ENCODE measurements at regions not wholly inside any gene's neighbourhood (a gene's known extent, or its start where the extent isn't known, plus 50 kb on each side); places are given as distances from the start of the nearest gene placed in this dataset.

GRCh38 chr6:79781916-79782315, 150.8 kb downstream of the SH3BGRL2 start:
- Histone ChIP-seq H3K4me3 (no peak overlapping the region), H3K4me1 (peaks cover 4% of the 10 kb centered on the region), H3K27me3 (ENCODE audit: low read depth) (no peaks in the 10 kb centered on the region), H3K9me3 (no peaks in the 10 kb centered on the region), H3K36me3 (no peaks in the 10 kb centered on the region), H3K27ac (no peak overlapping the region)
- ATAC-seq (no peak), DNase-seq (no peak)
- TF ChIP-seq CTCF (IDR thresholded peaks at IDR 0.05), result no peak
- intact Hi-C loops (cut with DNase I), result no loop called here

- intact Hi-C loops (cut with DNase I), result no loop called here
- H3K27ac ChIP-seq, result no peak overlapping the region
- H3K9me3 ChIP-seq, result no peaks in the 10 kb centered on the region
- TF ChIP-seq CTCF (IDR thresholded peaks at IDR 0.05), result no peak
- no peaks in the 10 kb centered on the region for H3K36me3 ChIP-seq
- no peak overlapping the region for H3K4me3 ChIP-seq
- DNase-seq (no peak), ATAC-seq (no peak)
- H3K27me3 ChIP-seq (ENCODE audit: low read depth), result no peaks in the 10 kb centered on the region
- peaks cover 4% of the 10 kb centered on the region for H3K4me1 ChIP-seq
Observed at GRCh38 chr6:79780881-79781280, 149.8 kb downstream of the SH3BGRL2 start.

GRCh38 chr6:79778816-79779215, 147.7 kb downstream of the SH3BGRL2 start:
- no peak for ATAC-seq
- Histone ChIP-seq H3K4me1 (peaks cover 4% of the 10 kb centered on the region), H3K36me3 (no peaks in the 10 kb centered on the region), H3K4me3 (no peak overlapping the region), H3K27me3 (ENCODE audit: low read depth) (no peaks in the 10 kb centered on the region), H3K9me3 (no peaks in the 10 kb centered on the region), H3K27ac (no peak overlapping the region)
- no peak for TF ChIP-seq CTCF (IDR thresholded peaks at IDR 0.05)
- no peak for DNase-seq
- intact Hi-C loops (cut with DNase I), result no loop called here

- H3K36me3 ChIP-seq, result no peaks in the 10 kb centered on the region
- intact Hi-C loops (cut with DNase I), result no loop called here
- no peaks in the 10 kb centered on the region for H3K27me3 ChIP-seq (ENCODE audit: low read depth)
- H3K9me3 ChIP-seq, result no peaks in the 10 kb centered on the region
- DNase-seq (peak; percentile 85), ATAC-seq (peak; percentile 93 to 96)
- H3K4me3 ChIP-seq, result peak overlapping the region; percentile 37
- peaks cover 4% of the 10 kb centered on the region for H3K4me1 ChIP-seq
- H3K27ac ChIP-seq, result no peak overlapping the region
- peak; percentile 99 for TF ChIP-seq CTCF (IDR thresholded peaks at IDR 0.05)
Observed at GRCh38 chr6:79777713-79778579, 146.8 kb downstream of the SH3BGRL2 start.

- ATAC-seq (no peak), DNase-seq (no peak)
- Histone ChIP-seq H3K27me3 (ENCODE audit: low read depth) (no peaks in the 10 kb centered on the region), H3K27ac (no peak overlapping the region), H3K4me3 (no peak overlapping the region), H3K36me3 (no peaks in the 10 kb centered on the region), H3K4me1 (peaks cover 4% of the 10 kb centered on the region), H3K9me3 (no peaks in the 10 kb centered on the region)
- intact Hi-C loops (cut with DNase I), result no loop called here
- no peak for TF ChIP-seq CTCF (IDR thresholded peaks at IDR 0.05)
Observed at GRCh38 chr6:79776076-79776475, 144.9 kb downstream of the SH3BGRL2 start.
